IMR-90 (cell line): ENCODE measurements at regions not wholly inside any gene's neighbourhood (a gene's known extent, or its start where the extent isn't known, plus 50 kb on each side); places are given as distances from the start of the nearest gene placed in this dataset.

Experiments used
- ATAC-seq: fragments of 200-7000 bp; cut with Tn5 transposase; 2 replicates; pipeline ENCODE4 v1.9.1; 2020; ENCODE audit warnings: low read depth, mild to moderate bottlenecking, moderate library complexity
- BruUV-seq: library from RNA; stranded (reverse); fragments of 400-500 nt; replicated peaks from 2 replicates; lab custom pipeline; 2021; lab: Mats Ljungman, UMichigan
- CTCF ChIA-PET: fragments of 300-600 bp; formaldehyde crosslinking; extraction: SDS; loops from one replicate; lab custom pipeline; 2021; ENCODE audit warnings: antibody characterized with exemption; lab: Yijun Ruan, JAX
- POLR2A ChIA-PET: fragments of 300-600 bp; sonication (Branson Sonifier 250); formaldehyde crosslinking; loops from one replicate; lab custom pipeline; 2022; ENCODE audit warnings: antibody characterized with exemption; ENCODE audit not compliant: unreplicated experiment; lab: Charles Lee
- DNase-seq: peaks from one replicate; pipeline ENCODE4 v3.0.0; 2013
- H2AFZ ChIP-seq: replicated peaks from 2 replicates; pipeline ENCODE3; 2013; ENCODE audit warnings: low read length, mild to moderate bottlenecking; ENCODE audit not compliant: poor library complexity
- H2AK5ac ChIP-seq: 2 replicates; pipeline ENCODE4 v1.6.1; 2013; ENCODE audit warnings: low read depth, low read length, inconsistent platforms
- H2AK9ac ChIP-seq: replicated peaks from 2 replicates; pipeline ENCODE3; 2013; ENCODE audit warnings: mild to moderate bottlenecking, low read depth, low read length, moderate library complexity; ENCODE audit not compliant: poor library complexity
- H2BK120ac ChIP-seq: 2 replicates; pipeline ENCODE4 v1.6.1; 2013; ENCODE audit warnings: low read depth, low read length, inconsistent platforms
- H2BK15ac ChIP-seq: 3 replicates; pipeline ENCODE4 v1.6.1; 2013; ENCODE audit warnings: low read depth, low read length, inconsistent platforms
- H2BK20ac ChIP-seq: 2 replicates; pipeline ENCODE4 v1.6.1; 2013; ENCODE audit warnings: low read depth, mild to moderate bottlenecking, inconsistent platforms, low read length, moderate library complexity
- H2BK5ac ChIP-seq: 2 replicates; pipeline ENCODE4 v1.6.1; 2013; ENCODE audit warnings: mild to moderate bottlenecking, low read depth, low read length, inconsistent platforms; ENCODE audit not compliant: poor library complexity, severe bottlenecking
- H3K14ac ChIP-seq: replicated peaks from 2 replicates; pipeline ENCODE4 v1.6.1; 2013; ENCODE audit warnings: low read depth, low read length, inconsistent platforms
- H3K18ac ChIP-seq: 2 replicates; pipeline ENCODE4 v1.6.1; 2013; ENCODE audit warnings: low read depth, low read length, control low read depth
- H3K23ac ChIP-seq: 2 replicates; pipeline ENCODE4 v1.6.1; 2013; ENCODE audit warnings: low read depth, low read length, inconsistent platforms
- H3K27ac ChIP-seq: 2 replicates; pipeline ENCODE4 v1.5.1; 2013; ENCODE audit warnings: mild to moderate bottlenecking, control low read depth, low read length; ENCODE audit not compliant: insufficient read depth
- H3K27me3 ChIP-seq: 2 replicates; pipeline ENCODE4 v1.6.1; 2013; ENCODE audit warnings: low read length; ENCODE audit not compliant: control insufficient read depth, insufficient read depth
- H3K36me3 ChIP-seq: 2 replicates; pipeline ENCODE4 v1.6.1; 2013; ENCODE audit warnings: low read length, mixed read lengths; ENCODE audit not compliant: control insufficient read depth, insufficient read depth
- H3K4ac ChIP-seq: 2 replicates; pipeline ENCODE4 v1.6.1; 2013; ENCODE audit warnings: low read depth, low read length, inconsistent platforms
- H3K4me1 ChIP-seq: 2 replicates; pipeline ENCODE4 v1.6.1; 2013; ENCODE audit warnings: low read length, mixed read lengths; ENCODE audit not compliant: control insufficient read depth, insufficient read depth
- H3K4me2 ChIP-seq: 2 replicates; pipeline ENCODE4 v1.6.1; 2013; ENCODE audit warnings: low read depth, mild to moderate bottlenecking, control low read depth, low read length, moderate library complexity
- H3K4me3 ChIP-seq: 2 replicates; pipeline ENCODE4 v1.5.1; 2013; ENCODE audit warnings: low read depth, mild to moderate bottlenecking, control low read depth, low read length, moderate library complexity; ENCODE audit not compliant: insufficient read depth
- H3K56ac ChIP-seq: 2 replicates; pipeline ENCODE4 v1.6.1; 2013; ENCODE audit warnings: low read length, inconsistent platforms; ENCODE audit not compliant: insufficient read depth; ENCODE audit errors: extremely low read depth
- H3K79me1 ChIP-seq, 2 experiments: 2 replicates each; pipeline ENCODE4 v1.6.1; 2013; ENCODE audit warnings: low read length in 2 of 2, inconsistent platforms in 1 of 2, low read depth in 1 of 2
- H3K9ac ChIP-seq: 2 replicates; pipeline ENCODE4 v1.6.1; 2013; ENCODE audit warnings: low read depth, low read length, control low read depth
- H3K9me1 ChIP-seq: 2 replicates; pipeline ENCODE4 v1.6.1; 2013; ENCODE audit warnings: low read length, inconsistent platforms; ENCODE audit not compliant: insufficient read depth
- H3K9me3 ChIP-seq: 2 replicates; pipeline ENCODE4 v1.6.1; 2013; ENCODE audit warnings: low read length; ENCODE audit not compliant: control insufficient read depth, insufficient read depth
- H4K20me1 ChIP-seq: 2 replicates; pipeline ENCODE4 v1.6.1; 2013; ENCODE audit warnings: low read length, inconsistent platforms; ENCODE audit not compliant: insufficient read depth
- H4K5ac ChIP-seq: 2 replicates; pipeline ENCODE4 v1.6.1; 2013; ENCODE audit warnings: mild to moderate bottlenecking, low read depth, low read length, control low read depth
- H4K8ac ChIP-seq, 2 experiments: 2 replicates each; pipeline ENCODE4 v1.6.1; 2013; ENCODE audit warnings: low read depth in 2 of 2, low read length in 2 of 2, control low read depth in 1 of 2, inconsistent platforms in 1 of 2
- H4K91ac ChIP-seq: 2 replicates; pipeline ENCODE4 v1.6.1; 2013; ENCODE audit warnings: low read depth, low read length, inconsistent platforms; ENCODE audit not compliant: insufficient read depth
- BHLHE40 ChIP-seq: fragments of 150-350 bp; IDR thresholded peaks from 2 replicates; pipeline ENCODE4 v1.6.1; 2016; ENCODE audit warnings: mild to moderate bottlenecking, low read depth, low read length
- CEBPB ChIP-seq: IDR thresholded peaks from 2 replicates; pipeline ENCODE4 v1.6.1; 2012; ENCODE audit warnings: low read depth, low read length, improper control_type of control experiment
- ELK1 ChIP-seq: fragments of 150-350 bp; IDR thresholded peaks from 2 replicates; pipeline ENCODE4 v1.6.1; 2016; ENCODE audit warnings: low read depth, mild to moderate bottlenecking, low read length, moderate library complexity, borderline replicate concordance
- FOS ChIP-seq: fragments of 150-350 bp; IDR thresholded peaks from 2 replicates; pipeline ENCODE4 v1.6.1; 2016; ENCODE audit warnings: low read depth, low read length
- MAFK ChIP-seq: IDR thresholded peaks from 2 replicates; pipeline ENCODE4 v1.6.1; 2012; ENCODE audit warnings: low read depth, low read length, improper control_type of control experiment
- MAZ ChIP-seq: IDR thresholded peaks from 2 replicates; pipeline ENCODE4 v1.6.1; 2012; ENCODE audit warnings: low read depth, mild to moderate bottlenecking, low read length, improper control_type of control experiment, moderate library complexity, borderline replicate concordance
- NFE2L2 ChIP-seq: fragments of 150-350 bp; IDR thresholded peaks from 2 replicates; pipeline ENCODE4 v1.6.1; 2016; ENCODE audit warnings: low read depth, mild to moderate bottlenecking, low read length
- POLR2A ChIP-seq: IDR thresholded peaks from 2 replicates; pipeline ENCODE4 v1.6.1; 2012; ENCODE audit warnings: mild to moderate bottlenecking, low read depth, low read length
- RCOR1 ChIP-seq: IDR thresholded peaks from 2 replicates; pipeline ENCODE4 v1.6.1; 2012; ENCODE audit warnings: mild to moderate bottlenecking, low read length, improper control_type of control experiment; ENCODE audit not compliant: insufficient replicate concordance
- RFX5 ChIP-seq: IDR thresholded peaks from 2 replicates; pipeline ENCODE4 v1.8.0; 2012; ENCODE audit warnings: low read depth, mild to moderate bottlenecking, low read length, moderate library complexity
- SMC3 ChIP-seq: fragments of 150-350 bp; IDR thresholded peaks from 2 replicates; pipeline ENCODE4 v1.6.1; 2016; ENCODE audit warnings: low read depth, mild to moderate bottlenecking, antibody characterized with exemption, low read length, moderate library complexity
- USF2 ChIP-seq: fragments of 150-350 bp; IDR thresholded peaks from 2 replicates; pipeline ENCODE4 v1.6.1; 2017; ENCODE audit warnings: mild to moderate bottlenecking, antibody characterized with exemption, low read length, low read depth
- WGBS, 2 experiments: methylation state at CpG; one replicate each; pipeline versions ENCODE4 v1.1.5 to v1.1.7; 2013; ENCODE audit warnings: missing lambda C conversion rate in 2 of 2; ENCODE audit not compliant: insufficient read length in 1 of 2; ENCODE audit errors: extremely low coverage in 2 of 2; 5-methylcytosine and 5-hydroxymethylcytosine counted together
- dilution Hi-C: fragments of 300-500 bp; cut with HindIII; formaldehyde crosslinking; loops from one replicate; pipeline ENCODE4 v1.14.3; 2018; ENCODE audit warnings: low sequenced_read_pairs; ENCODE audit not compliant: unreplicated experiment
- in situ Hi-C: fragments of 300-500 bp; cut with MboI; formaldehyde crosslinking; loops from 3 replicates; pipeline ENCODE4 v1.14.3; 2019; ENCODE audit warnings: low sequenced_read_pairs, inconsistent platforms, mixed read lengths
- intact Hi-C: fragments of 100-400 bp; cut with micrococcal nuclease; formaldehyde crosslinking; loops from 2 replicates; pipeline ENCODE4 v1.10.0; 2022

- in situ Hi-C loops: no loop called here
Measured at GRCh38 chr10:64814201-64814600, 1293.0 kb downstream of the REEP3 start.

More at GRCh38 chr10:64814201-64814600, 1293.0 kb downstream of the REEP3 start:
- Histone ChIP-seq H4K8ac (no peak overlapping the region), H4K5ac (no peak overlapping the region), H3K9me1 (no peaks in the 10 kb centered on the region), H3K9me3 (peaks cover 12% of the 10 kb centered on the region; the same call in 1 of the 2 replicates), H3K56ac (no peak overlapping the region), H2BK5ac (no peak overlapping the region), H2BK15ac (no peak overlapping the region), H2AK9ac (no peak overlapping the region), H3K36me3 (no peaks in the 10 kb centered on the region), H2AFZ (no peak overlapping the region), H2BK20ac (no peak overlapping the region), H3K79me1 (no peaks in the 10 kb centered on the region), H3K4me2 (no peak overlapping the region), H3K9ac (no peak overlapping the region), H3K4ac (no peak overlapping the region), H3K14ac (no peak overlapping the region), H3K23ac (no peak overlapping the region), H4K91ac (no peak overlapping the region), H3K27ac (no peak overlapping the region), H3K4me1 (no peaks in the 10 kb centered on the region), H3K4me3 (no peak overlapping the region), H3K18ac (no peak overlapping the region), H4K20me1 (no peaks in the 10 kb centered on the region), H3K27me3 (no peaks in the 10 kb centered on the region), H2BK120ac (no peak overlapping the region), H2AK5ac (no peak overlapping the region)
- ChIA-PET CTCF (no interaction called here), POLR2A (no interaction called here)
- BruUV-seq: no TSS peak
- intact Hi-C loops (no loop called here), dilution Hi-C loops (no loop called here)
- WGBS, 2 experiments: no CpG with 5 or more reads among the region's 2 CpGs
- DNase-seq (no peak), ATAC-seq (no peak)
- TF ChIP-seq MAFK: no peak
- no peak for TF ChIP-seq CEBPB
- no peak for TF ChIP-seq NFE2L2
- TF ChIP-seq POLR2A: no peak
- no peak for TF ChIP-seq ELK1
- no peak for TF ChIP-seq SMC3
- no peak for TF ChIP-seq RFX5
- no peak for TF ChIP-seq MAZ
- TF ChIP-seq BHLHE40: no peak
- TF ChIP-seq FOS: no peak
- TF ChIP-seq RCOR1: no peak
- TF ChIP-seq USF2: no peak
